ENCODE measurements at regions not wholly inside any gene's neighbourhood (a gene's known extent, or its start where the extent isn't known, plus 50 kb on each side); places are given as distances from the start of the nearest gene placed in this dataset.
"Not testable (repeated sequence)": the region's sequence is repeated elsewhere in the genome, so short reads cannot be mapped to it uniquely, and the experiment has no call there.

DNA sequence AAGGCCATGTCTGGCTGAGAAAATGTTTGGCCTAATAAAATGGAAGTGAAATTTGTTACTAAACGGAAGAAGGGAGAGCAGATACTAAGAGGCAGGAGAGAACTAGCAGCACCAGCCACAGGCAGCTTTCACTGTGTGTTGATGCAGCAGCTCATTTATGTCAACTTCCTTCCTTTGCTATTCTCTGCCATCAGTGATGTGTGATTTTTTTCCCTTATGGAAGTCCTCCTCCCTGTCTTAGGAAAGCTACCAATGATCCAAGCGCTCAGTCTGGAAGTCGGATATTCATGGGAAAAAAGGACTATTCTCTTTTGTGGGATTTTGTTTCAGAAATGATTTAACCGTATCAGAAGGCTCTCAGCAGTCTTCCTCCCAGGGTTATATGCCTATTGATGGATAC, 1629.2 kb downstream of the CDH8 start:
- H3K4me3 ChIP-seq (ENCODE audit: low read depth, low read length): no peak overlapping the region
- TF ChIP-seq, protein P1, sequence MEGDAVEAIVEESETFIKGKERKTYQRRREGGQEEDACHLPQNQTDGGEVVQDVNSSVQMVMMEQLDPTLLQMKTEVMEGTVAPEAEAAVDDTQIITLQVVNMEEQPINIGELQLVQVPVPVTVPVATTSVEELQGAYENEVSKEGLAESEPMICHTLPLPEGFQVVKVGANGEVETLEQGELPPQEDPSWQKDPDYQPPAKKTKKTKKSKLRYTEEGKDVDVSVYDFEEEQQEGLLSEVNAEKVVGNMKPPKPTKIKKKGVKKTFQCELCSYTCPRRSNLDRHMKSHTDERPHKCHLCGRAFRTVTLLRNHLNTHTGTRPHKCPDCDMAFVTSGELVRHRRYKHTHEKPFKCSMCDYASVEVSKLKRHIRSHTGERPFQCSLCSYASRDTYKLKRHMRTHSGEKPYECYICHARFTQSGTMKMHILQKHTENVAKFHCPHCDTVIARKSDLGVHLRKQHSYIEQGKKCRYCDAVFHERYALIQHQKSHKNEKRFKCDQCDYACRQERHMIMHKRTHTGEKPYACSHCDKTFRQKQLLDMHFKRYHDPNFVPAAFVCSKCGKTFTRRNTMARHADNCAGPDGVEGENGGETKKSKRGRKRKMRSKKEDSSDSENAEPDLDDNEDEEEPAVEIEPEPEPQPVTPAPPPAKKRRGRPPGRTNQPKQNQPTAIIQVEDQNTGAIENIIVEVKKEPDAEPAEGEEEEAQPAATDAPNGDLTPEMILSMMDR (IDR thresholded peaks at IDR 0.05; ENCODE audit: borderline replicate concordance, insufficient read depth, low read depth, low read length): no peak

DNA sequence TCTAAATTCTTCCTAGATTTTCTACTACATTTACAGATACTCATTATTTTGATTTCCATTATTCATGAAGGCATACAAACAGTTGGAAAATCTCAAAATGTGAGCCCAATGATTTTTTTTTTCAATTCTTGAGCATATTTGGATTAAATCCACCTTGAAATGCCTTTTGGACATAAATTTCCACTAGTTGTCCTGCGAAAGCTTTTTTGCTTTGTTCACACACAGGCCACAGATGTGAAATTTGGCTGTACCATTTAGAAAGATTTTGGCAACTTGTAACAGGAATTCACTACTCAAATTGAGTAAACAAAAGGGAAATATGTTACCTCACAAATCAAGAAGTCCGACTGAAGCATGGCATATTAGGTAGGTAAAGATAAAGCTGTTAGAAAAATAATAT, 1631.0 kb downstream of the CDH8 start:
- H3K4me3 ChIP-seq (ENCODE audit: low read depth, low read length): no peak overlapping the region
- TF ChIP-seq, protein P1 (IDR thresholded peaks at IDR 0.05; ENCODE audit: borderline replicate concordance, insufficient read depth, low read depth, low read length): no peak

DNA sequence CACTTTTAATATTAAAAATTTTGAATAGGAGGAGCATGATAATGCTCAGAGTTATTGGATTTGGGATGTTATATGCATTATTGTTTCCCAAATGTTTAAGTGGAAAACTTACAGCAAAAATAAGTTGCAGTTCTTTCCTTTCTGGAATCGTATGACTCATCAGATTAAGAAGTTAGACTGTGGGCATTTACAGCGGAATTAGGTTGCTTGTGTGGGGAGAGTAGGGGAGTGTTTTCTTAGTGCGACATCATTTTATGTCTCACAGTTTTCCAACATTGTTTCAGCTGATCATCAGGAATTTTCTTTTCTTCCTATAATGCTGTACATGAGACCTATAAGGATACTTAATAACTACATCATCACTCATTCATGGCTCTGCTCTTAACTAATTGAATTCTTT, 1631.8 kb downstream of the CDH8 start:
- H3K4me3 ChIP-seq (ENCODE audit: low read depth, low read length): no peak overlapping the region
- TF ChIP-seq, protein P1 (IDR thresholded peaks at IDR 0.05; ENCODE audit: borderline replicate concordance, insufficient read depth, low read depth, low read length): no peak

DNA sequence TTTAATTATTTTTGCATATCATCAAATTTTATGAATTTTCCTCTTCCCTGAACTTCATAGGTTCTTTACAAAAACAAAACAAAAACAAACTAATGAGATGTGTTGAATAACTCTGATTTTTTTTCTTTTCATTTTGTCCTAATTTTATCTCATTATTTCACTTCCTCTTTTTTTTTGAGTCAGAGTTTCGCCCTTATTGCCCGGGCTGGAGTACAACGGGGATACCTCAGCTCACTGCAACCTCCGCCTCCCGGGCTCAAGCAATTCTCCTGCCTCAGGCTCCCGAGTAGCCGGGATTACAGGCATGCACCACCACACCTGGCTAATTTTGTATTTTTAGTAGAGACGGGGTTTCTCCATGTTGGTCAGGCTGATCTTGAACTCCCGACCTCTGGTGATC, 1633.3 kb downstream of the CDH8 start:
- not testable (repeated sequence) for H3K4me3 ChIP-seq (ENCODE audit: low read depth, low read length)

DNA sequence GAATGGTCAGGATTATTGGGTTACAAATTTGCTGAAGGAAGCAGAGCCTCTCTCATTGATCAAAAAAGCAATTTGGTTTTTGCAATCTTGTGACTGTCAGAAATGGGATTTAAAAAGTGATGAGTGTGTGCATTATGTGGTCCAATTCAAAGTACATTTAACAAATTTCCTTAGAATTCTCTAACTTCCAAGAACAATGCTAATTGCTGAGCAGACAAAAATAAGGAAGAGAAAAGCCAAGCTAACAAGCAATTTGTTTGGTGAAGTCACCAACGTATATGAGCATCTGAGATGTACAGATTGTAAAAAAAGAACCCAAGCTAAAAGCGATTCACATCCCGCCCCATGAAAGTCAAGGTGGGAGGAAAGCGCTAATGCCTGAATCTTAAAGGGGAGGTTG, 1643.9 kb downstream of the CDH8 start:
- no peak overlapping the region for H3K4me3 ChIP-seq (ENCODE audit: low read depth, low read length)
- TF ChIP-seq, protein P1 (IDR thresholded peaks at IDR 0.05; ENCODE audit: borderline replicate concordance, insufficient read depth, low read depth, low read length): no peak

DNA sequence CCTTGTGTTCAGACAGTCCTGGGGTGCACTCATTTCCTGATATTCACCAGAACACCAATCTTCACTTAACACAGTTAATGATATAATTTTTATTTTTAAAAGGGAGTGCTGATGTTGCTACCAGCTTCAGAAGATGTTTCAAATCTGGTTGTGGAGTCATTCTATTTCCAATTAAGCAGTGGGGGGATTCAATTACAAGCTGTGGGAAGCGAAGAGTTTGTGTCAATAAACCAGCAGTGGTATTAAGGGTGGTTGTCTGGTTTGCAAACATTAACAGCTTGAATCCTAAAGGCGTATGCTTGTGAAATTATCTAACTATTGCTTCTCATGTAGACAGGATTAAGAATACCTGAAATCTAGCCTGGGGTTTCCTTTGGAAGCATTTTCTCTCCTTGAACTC, 1637.5 kb upstream of the GOT2 start:
- TF ChIP-seq, protein P1 (IDR thresholded peaks at IDR 0.05; ENCODE audit: borderline replicate concordance, insufficient read depth, low read depth, low read length): no peak
- no peak overlapping the region for H3K4me3 ChIP-seq (ENCODE audit: low read depth, low read length)

DNA sequence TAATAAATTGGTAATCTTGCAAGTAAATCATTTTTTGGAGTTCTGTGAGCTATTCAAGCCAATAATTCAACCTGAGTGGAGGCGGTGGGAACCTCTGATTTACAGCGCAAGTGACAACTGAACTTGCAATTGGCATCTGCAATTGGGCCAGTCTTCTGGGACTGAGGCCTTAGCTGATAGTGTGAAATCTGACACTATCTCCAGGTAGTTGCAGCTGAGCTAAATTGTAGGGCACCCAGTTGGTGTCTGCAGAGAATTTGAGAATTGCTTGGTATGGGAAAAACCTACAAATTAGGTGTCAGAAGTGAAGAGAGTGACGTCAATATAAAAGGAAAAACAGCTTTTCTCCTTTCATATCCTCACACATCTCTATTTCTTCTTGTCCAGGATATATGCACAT, 1633.6 kb upstream of the GOT2 start:
- TF ChIP-seq, protein P1 (IDR thresholded peaks at IDR 0.05; ENCODE audit: borderline replicate concordance, insufficient read depth, low read depth, low read length): no peak
- H3K4me3 ChIP-seq (ENCODE audit: low read depth, low read length): no peak overlapping the region

DNA sequence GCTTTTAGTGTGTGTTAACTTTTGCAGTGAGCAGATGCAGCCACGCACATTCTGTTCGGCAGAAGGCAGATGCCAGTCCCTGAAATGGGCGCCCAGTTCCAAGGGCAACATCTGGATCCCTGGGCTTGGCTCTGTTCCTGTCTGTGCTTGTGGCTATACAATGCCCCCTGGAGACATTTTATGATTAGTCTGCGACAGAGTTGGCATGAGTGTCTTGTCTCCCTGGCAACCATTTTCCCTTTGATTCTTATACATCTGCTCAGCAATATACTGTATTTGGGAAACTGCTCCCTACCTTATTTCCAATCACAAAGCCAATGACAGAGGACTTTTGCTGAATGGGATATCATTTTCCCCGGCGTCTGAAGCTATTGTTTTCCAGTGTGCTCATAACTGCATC, 1629.5 kb upstream of the GOT2 start:
- H3K4me3 ChIP-seq (ENCODE audit: low read depth, low read length): no peak overlapping the region
- TF ChIP-seq, protein P1 (IDR thresholded peaks at IDR 0.05; ENCODE audit: borderline replicate concordance, insufficient read depth, low read depth, low read length): no peak

DNA sequence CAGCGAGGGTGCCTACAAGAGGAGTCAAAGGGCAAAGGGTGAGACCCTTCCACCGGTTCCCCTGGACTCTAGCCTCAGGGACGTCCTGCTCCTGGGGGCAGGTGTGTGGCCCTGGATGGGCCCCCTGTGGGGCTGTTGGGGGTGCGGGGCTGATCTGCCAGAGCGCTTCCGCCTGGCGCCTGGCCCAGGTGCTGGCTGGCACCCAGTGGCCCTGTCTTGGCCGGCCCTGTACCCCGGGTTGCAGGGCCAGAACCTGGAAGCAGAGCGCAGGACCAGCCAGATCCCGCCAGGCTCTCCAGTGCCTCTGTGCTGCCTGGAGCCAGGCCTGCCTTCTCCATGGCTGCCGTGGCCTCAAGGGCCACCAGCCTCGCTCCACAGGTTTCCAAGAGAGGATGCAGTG, 1625.8 kb upstream of the GOT2 start:
- H3K4me3 ChIP-seq (ENCODE audit: low read depth, low read length): not testable (repeated sequence)

DNA sequence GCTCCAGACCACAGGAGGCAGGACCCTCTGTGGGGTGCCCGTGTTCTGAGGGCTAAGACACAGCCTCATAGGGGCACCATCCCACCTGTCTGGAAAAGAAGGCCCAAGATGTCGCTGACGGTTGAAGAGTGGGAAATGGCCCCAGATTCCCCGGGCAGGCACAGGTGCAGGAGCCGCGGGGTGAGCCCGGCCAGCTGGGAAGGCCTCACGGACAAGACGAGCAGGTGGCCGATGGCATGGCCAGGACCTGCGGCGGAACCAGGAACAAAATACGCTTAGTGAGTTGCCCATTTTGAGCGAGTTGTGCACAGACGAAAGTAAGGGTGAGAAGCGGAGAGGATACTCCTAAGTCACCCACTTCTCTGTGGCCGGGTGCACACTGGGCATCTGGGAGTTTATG, 1625.3 kb upstream of the GOT2 start:
- not testable (repeated sequence) for H3K4me3 ChIP-seq (ENCODE audit: low read depth, low read length)

DNA sequence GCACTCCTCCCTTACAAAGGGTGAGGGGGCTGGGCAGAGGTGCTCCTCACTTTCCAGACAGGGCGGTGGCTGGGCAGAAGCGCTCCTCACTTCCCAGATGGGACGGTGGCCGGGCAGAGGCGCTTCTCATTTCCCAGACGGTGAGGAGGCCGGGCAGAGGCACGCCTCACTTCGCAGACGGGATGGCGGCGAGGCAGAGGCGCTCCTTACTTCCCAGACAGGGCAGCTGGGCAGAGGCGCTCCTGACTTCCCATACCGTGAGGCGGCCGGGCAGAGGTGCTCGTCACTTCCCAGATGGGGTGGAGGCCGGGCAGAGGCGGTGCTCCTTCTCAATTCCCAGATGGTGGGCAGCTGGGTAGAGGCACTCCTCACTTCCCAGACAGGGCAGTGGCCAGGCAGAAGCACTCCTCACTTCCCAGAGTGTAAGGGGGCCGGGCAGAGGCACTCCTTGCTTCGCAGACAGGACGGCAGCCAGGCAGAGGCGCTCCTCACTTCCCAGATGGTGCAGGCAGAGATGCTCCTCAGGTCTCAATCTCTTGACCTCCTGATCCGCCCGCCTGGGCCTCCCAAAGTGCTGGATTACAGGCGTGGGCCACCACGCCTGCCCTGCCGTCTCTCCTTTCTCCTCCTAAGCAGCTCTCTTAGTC, 1623.9 kb upstream of the GOT2 start:
- not testable (repeated sequence) for H3K4me3 ChIP-seq (ENCODE audit: low read depth, low read length)
